H9 (cell line): ENCODE measurements at regions not wholly inside any gene's neighbourhood (a gene's known extent, or its start where the extent isn't known, plus 50 kb on each side); places are given as distances from the start of the nearest gene placed in this dataset.

Experiments used
- DNase-seq: peaks from one replicate; pipeline ENCODE4 v3.0.0-alpha.2; 2017
- H2AFZ ChIP-seq: one replicate; pipeline ENCODE4 v1.6.1; 2013; ENCODE audit warnings: mild to moderate bottlenecking, low read length, control low read depth, moderate library complexity
- H2AK5ac ChIP-seq: 2 replicates; pipeline ENCODE4 v1.6.1; 2013; ENCODE audit warnings: low read length, control low read depth, mixed read lengths; ENCODE audit not compliant: insufficient read length
- H2BK120ac ChIP-seq: one replicate; pipeline ENCODE4 v1.6.1; 2013; ENCODE audit warnings: low read depth, mild to moderate bottlenecking, low read length, control low read depth, inconsistent platforms; ENCODE audit not compliant: poor library complexity, severe bottlenecking
- H2BK12ac ChIP-seq: 2 replicates; pipeline ENCODE4 v1.6.1; 2013; ENCODE audit warnings: low read length, control low read depth, mixed read lengths, low read depth; ENCODE audit not compliant: insufficient read length
- H2BK15ac ChIP-seq: 2 replicates; pipeline ENCODE4 v1.6.1; 2013; ENCODE audit warnings: low read depth, low read length, control low read depth
- H2BK20ac ChIP-seq: one replicate; pipeline ENCODE4 v1.6.1; 2013; ENCODE audit warnings: low read depth, mild to moderate bottlenecking, low read length, control low read depth, inconsistent platforms; ENCODE audit not compliant: poor library complexity, severe bottlenecking
- H2BK5ac ChIP-seq: 2 replicates; pipeline ENCODE4 v1.6.1; 2013; ENCODE audit warnings: low read length, control low read depth, mixed read lengths; ENCODE audit not compliant: insufficient read length
- H3K14ac ChIP-seq: 2 replicates; pipeline ENCODE4 v1.6.1; 2013; ENCODE audit warnings: low read length, control low read depth; ENCODE audit not compliant: insufficient read depth
- H3K18ac ChIP-seq: 2 replicates; pipeline ENCODE4 v1.6.1; 2013; ENCODE audit warnings: low read depth, mild to moderate bottlenecking, mixed read lengths, low read length, control low read depth; ENCODE audit not compliant: insufficient read length
- H3K23ac ChIP-seq: 2 replicates; pipeline ENCODE4 v1.6.1; 2013; ENCODE audit warnings: low read length, control low read depth, mixed read lengths, low read depth; ENCODE audit not compliant: insufficient read length
- H3K23me2 ChIP-seq: 2 replicates; pipeline ENCODE4 v1.6.1; 2013; ENCODE audit warnings: low read depth, mild to moderate bottlenecking, mixed read lengths, low read length, control low read depth; ENCODE audit not compliant: insufficient read length, poor library complexity, severe bottlenecking
- H3K27ac ChIP-seq: 2 replicates; pipeline ENCODE4 v1.5.1; 2013; ENCODE audit warnings: low read length, control low read depth, mixed read lengths, low read depth; ENCODE audit not compliant: insufficient read length
- H3K27me3 ChIP-seq: 2 replicates; pipeline ENCODE4 v1.6.1; 2013; ENCODE audit warnings: low read length, control low read depth, inconsistent platforms; ENCODE audit not compliant: insufficient read depth
- H3K4ac ChIP-seq: 2 replicates; pipeline ENCODE4 v1.6.1; 2013; ENCODE audit warnings: low read depth, mild to moderate bottlenecking, control low read depth, inconsistent platforms, low read length, moderate library complexity
- H3K4me1 ChIP-seq: 2 replicates; pipeline ENCODE4 v1.6.1; 2013; ENCODE audit warnings: low read length, control low read depth, inconsistent platforms; ENCODE audit not compliant: insufficient read depth
- H3K4me2 ChIP-seq: 2 replicates; pipeline ENCODE4 v1.6.1; 2013; ENCODE audit warnings: low read length, control low read depth, mixed read lengths; ENCODE audit not compliant: insufficient read length, insufficient read depth
- H3K56ac ChIP-seq: 2 replicates; pipeline ENCODE4 v1.6.1; 2013; ENCODE audit warnings: low read depth, mild to moderate bottlenecking, mixed read lengths, low read length, control low read depth; ENCODE audit not compliant: insufficient read length
- H3K79me1 ChIP-seq: 2 replicates; pipeline ENCODE4 v1.6.1; 2013; ENCODE audit warnings: low read depth, mild to moderate bottlenecking, moderate library complexity, low read length, control low read depth, inconsistent platforms; ENCODE audit not compliant: insufficient read depth, poor library complexity, severe bottlenecking
- H3K79me2 ChIP-seq: 2 replicates; pipeline ENCODE4 v1.6.1; 2013; ENCODE audit warnings: low read length, control low read depth, inconsistent platforms; ENCODE audit not compliant: insufficient read depth
- H3K9ac ChIP-seq: 2 replicates; pipeline ENCODE4 v1.6.1; 2013; ENCODE audit warnings: low read length, control low read depth, mixed read lengths; ENCODE audit not compliant: insufficient read length; ENCODE audit errors: extremely low read depth
- H3K9me3 ChIP-seq: one replicate; pipeline ENCODE4 v1.6.1; 2013; ENCODE audit warnings: low read depth, low read length, inconsistent platforms; ENCODE audit not compliant: control insufficient read depth
- H3T11ph ChIP-seq: one replicate; pipeline ENCODE4 v1.6.1; 2013; ENCODE audit warnings: mild to moderate bottlenecking, low read length, control low read depth, inconsistent platforms
- H4K20me1 ChIP-seq: one replicate; pipeline ENCODE4 v1.6.1; 2013; ENCODE audit not compliant: control insufficient read depth, insufficient read length, insufficient read depth
- H4K5ac ChIP-seq: 2 replicates; pipeline ENCODE4 v1.6.1; 2013; ENCODE audit warnings: low read depth, mild to moderate bottlenecking, mixed read lengths, low read length, control low read depth; ENCODE audit not compliant: insufficient read length
- H4K8ac ChIP-seq: replicated peaks from 2 replicates; pipeline ENCODE4 v1.6.1; 2013; ENCODE audit warnings: low read length, control low read depth, mixed read lengths, low read depth; ENCODE audit not compliant: insufficient read length
- H4K91ac ChIP-seq: 2 replicates; pipeline ENCODE4 v1.6.1; 2013; ENCODE audit warnings: low read depth, mild to moderate bottlenecking, moderate library complexity, mixed read lengths, low read length, control low read depth; ENCODE audit not compliant: insufficient read length
- H3K27ac Mint-ChIP-seq, 3 experiments: 2 replicates in 2 of 3; 3 replicates in 1 of 3; pipeline ENCODE4 v1.8.0; 2020 to 2021; ENCODE audit warnings: mixed read lengths in 3 of 3, mild to moderate bottlenecking in 1 of 3, moderate library complexity in 1 of 3
- H3K27me3 Mint-ChIP-seq: 2 replicates; pipeline ENCODE4 v1.8.0; 2021; ENCODE audit warnings: low read depth, mild to moderate bottlenecking, moderate library complexity, mixed read lengths
- H3K36me3 Mint-ChIP-seq, 3 experiments: 2 replicates in 2 of 3; 3 replicates in 1 of 3; pipeline ENCODE4 v1.8.0; 2020 to 2021; ENCODE audit warnings: low read depth in 3 of 3, mixed read lengths in 3 of 3; ENCODE audit not compliant: insufficient read depth in 1 of 3
- H3K4me1 Mint-ChIP-seq, 2 experiments: 2 replicates each; pipeline ENCODE4 v1.8.0; 2020; ENCODE audit warnings: mixed read lengths in 2 of 2
- H3K4me3 Mint-ChIP-seq, 2 experiments: 2 replicates in 1 of 2; 3 replicates in 1 of 2; pipeline ENCODE4 v1.8.0; 2020 to 2021; ENCODE audit warnings: mild to moderate bottlenecking in 2 of 2, mixed read lengths in 2 of 2, moderate library complexity in 1 of 2
- H3K9me3 Mint-ChIP-seq, 2 experiments: 2 replicates in 1 of 2; 3 replicates in 1 of 2; pipeline ENCODE4 v1.8.0; 2020; ENCODE audit warnings: mild to moderate bottlenecking in 2 of 2, mixed read lengths in 2 of 2, moderate library complexity in 1 of 2
- CTCF ChIP-seq: fragments of 200-600 bp; sonication (generic); conservative IDR thresholded peaks from 3 replicates; pipeline ENCODE4 v1.8.0; 2021; ENCODE audit warnings: antibody characterized with exemption, mild to moderate bottlenecking
- WGBS: extraction: QIAGEN DNeasy Blood & Tissue Kit; methylation state at CpG from one replicate; pipeline ENCODE4 v1.1.7; 2013; ENCODE audit warnings: missing lambda C conversion rate, low lambda C conversion rate, mixed read lengths; ENCODE audit not compliant: insufficient read length; ENCODE audit errors: extremely low coverage; 5-methylcytosine and 5-hydroxymethylcytosine counted together

GRCh38 chr3:82287562-82287961 is 526.1 kb upstream of the GBE1 start:
- no CpG with 5 or more reads among the region's 3 CpGs for WGBS
- H3K18ac ChIP-seq, result no peak overlapping the region
- H2BK15ac ChIP-seq, result no peak overlapping the region
- no peak for DNase-seq
- no peak overlapping the region for H4K8ac ChIP-seq
- no peak overlapping the region for H3K23ac ChIP-seq
- no peak overlapping the region for H3K4ac ChIP-seq
- H4K20me1 ChIP-seq, result no peaks in the 10 kb centered on the region
- no peaks in the 10 kb centered on the region for H3K79me1 ChIP-seq
- H3K27ac ChIP-seq, result no peak overlapping the region
- H3T11ph ChIP-seq, result no peak overlapping the region
- no peak overlapping the region for H3K14ac ChIP-seq
- no peak overlapping the region for H3K9ac ChIP-seq
- H3K4me1 Mint-ChIP-seq, result no peaks in the 10 kb centered on the region
- H2BK5ac ChIP-seq, result no peak overlapping the region
- no peak overlapping the region for H2BK120ac ChIP-seq
- no peaks in the 10 kb centered on the region; a peak in 1 of 5 replicates for H3K9me3 Mint-ChIP-seq
- H3K4me1 ChIP-seq, result no peaks in the 10 kb centered on the region
- no peaks in the 10 kb centered on the region for H3K36me3 Mint-ChIP-seq
- H3K79me2 ChIP-seq, result no peaks in the 10 kb centered on the region
- H4K5ac ChIP-seq, result no peak overlapping the region
- H4K91ac ChIP-seq, result no peak overlapping the region
- H2AFZ ChIP-seq, result no peak overlapping the region
- no peaks in the 10 kb centered on the region for H3K23me2 ChIP-seq
- TF ChIP-seq CTCF, result no peak
- H2BK12ac ChIP-seq, result no peak overlapping the region
- H3K27me3 ChIP-seq, result no peaks in the 10 kb centered on the region
- no peak overlapping the region for H3K56ac ChIP-seq
- H3K27me3 Mint-ChIP-seq, result no peaks in the 10 kb centered on the region
- H3K4me2 ChIP-seq, result no peak overlapping the region
- H3K27ac Mint-ChIP-seq, result no peak overlapping the region
- H2BK20ac ChIP-seq, result no peak overlapping the region
- no peaks in the 10 kb centered on the region for H3K9me3 ChIP-seq
- H2AK5ac ChIP-seq, result no peak overlapping the region
- H3K4me3 Mint-ChIP-seq, result no peak overlapping the region
